GM12878 (cell line): ENCODE measurements at regions not wholly inside any gene's neighbourhood (a gene's known extent, or its start where the extent isn't known, plus 50 kb on each side); places are given as distances from the start of the nearest gene placed in this dataset.

Experiments used
- ATAC-seq: fragments of 200-7000 bp; cut with Tn5 transposase; 3 replicates; pipeline ENCODE4 v1.9.1; 2020; ENCODE audit warnings: mild to moderate bottlenecking, moderate library complexity
- BruUV-seq: library from RNA; stranded (reverse); fragments of 400-500 nt; replicated peaks from 2 replicates; lab custom pipeline; 2021; lab: Mats Ljungman, UMichigan
- CTCF ChIA-PET: fragments of 300-600 bp; sonication (Branson Sonifier 250); formaldehyde crosslinking; extraction: SDS; loops from one replicate; lab custom pipeline; 2021; ENCODE audit warnings: inconsistent platforms; lab: Yijun Ruan, JAX
- POLR2A ChIA-PET: fragments of 350-600 bp; formaldehyde crosslinking; extraction: SDS; loops from one replicate; lab custom pipeline; 2021; ENCODE audit warnings: inconsistent platforms; lab: Charles Lee
- RAD21 ChIA-PET: fragments of 300-600 bp; sonication (Branson Sonifier 250); formaldehyde crosslinking; loops from one replicate; lab custom pipeline; 2023; ENCODE audit warnings: antibody characterized with exemption; ENCODE audit not compliant: unreplicated experiment; lab: Charles Lee
- SMC1A ChIA-PET: fragments of 300-600 bp; sonication (Branson Sonifier 250); formaldehyde crosslinking; loops from one replicate; lab custom pipeline; 2023; ENCODE audit not compliant: unreplicated experiment, uncharacterized antibody; lab: Charles Lee
- DNase-seq: peaks from one replicate; pipeline ENCODE4 v3.0.0-alpha.2; 2011; ENCODE audit warnings: low read depth, low spot score
- FAIRE-seq: peaks from 3 replicates; lab custom pipeline; 2011; peaks lifted over from hg19 to GRCh38; lab: Jason Lieb, UNC
- H2AFZ ChIP-seq: 2 replicates; pipeline ENCODE4 v1.6.0; 2011; ENCODE audit warnings: low read depth, low read length, control low read depth; ENCODE audit not compliant: control insufficient read depth
- H3K27ac ChIP-seq: 2 replicates; pipeline ENCODE4 v1.5.1; 2011; ENCODE audit warnings: control low read depth; ENCODE audit not compliant: control insufficient read depth, insufficient read depth
- H3K27me3 ChIP-seq, 2 experiments: replicated peaks in 1 of 2; 2 replicates each; pipeline versions ENCODE4 v1.6.0 to v1.6.1; 2011; ENCODE audit warnings: low read length in 1 of 2; ENCODE audit not compliant: control insufficient read depth in 2 of 2, insufficient read depth in 2 of 2
- H3K36me3 ChIP-seq, 2 experiments: 2 replicates each; pipeline ENCODE4 v1.5.1; 2011; ENCODE audit warnings: low read length in 1 of 2; ENCODE audit not compliant: control insufficient read depth in 2 of 2, insufficient read depth in 2 of 2
- H3K4me1 ChIP-seq: 2 replicates; pipeline ENCODE4 v1.6.1; 2011; ENCODE audit warnings: mild to moderate bottlenecking, low read length, moderate library complexity, mixed read lengths; ENCODE audit not compliant: control insufficient read depth, insufficient read depth
- H3K4me2 ChIP-seq: 2 replicates; pipeline ENCODE4 v1.6.0; 2011; ENCODE audit warnings: control low read depth; ENCODE audit not compliant: control insufficient read depth, insufficient read depth
- H3K4me3 ChIP-seq: fragments of 200-600 bp; sonication (generic); 2 replicates; pipeline ENCODE4 v1.5.1; 2016
- H3K79me2 ChIP-seq: 2 replicates; pipeline ENCODE4 v1.6.0; 2011; ENCODE audit warnings: low read length; ENCODE audit not compliant: control insufficient read depth, insufficient read depth
- H3K9ac ChIP-seq: 2 replicates; pipeline ENCODE4 v1.8.0; 2011; ENCODE audit warnings: low read length, control low read depth, mixed read lengths; ENCODE audit not compliant: control insufficient read depth, insufficient read depth
- H3K9me3 ChIP-seq: replicated peaks from 3 replicates; pipeline ENCODE4 v1.5.1; 2011; ENCODE audit warnings: mild to moderate bottlenecking, low read length; ENCODE audit not compliant: control insufficient read depth, insufficient read depth
- H4K20me1 ChIP-seq: 2 replicates; pipeline ENCODE4 v1.6.0; 2011; ENCODE audit not compliant: control insufficient read depth, insufficient read depth
- FOXM1 ChIP-seq: IDR thresholded peaks from 2 replicates; pipeline ENCODE4 v1.6.1; 2012; ENCODE audit warnings: low read depth, mild to moderate bottlenecking, inconsistent platforms, low read length, moderate library complexity
- HDAC6 ChIP-seq: fragments of 200-600 bp; sonication (generic); IDR thresholded peaks from one replicate; pipeline ENCODE4 v1.8.0; 2017; ENCODE audit warnings: antibody characterized with exemption; ENCODE audit not compliant: unreplicated experiment
- MEF2A ChIP-seq: IDR thresholded peaks from 2 replicates; pipeline ENCODE4 v1.6.1; 2011; ENCODE audit warnings: low read depth, mild to moderate bottlenecking, low read length, moderate library complexity; ENCODE audit not compliant: insufficient read depth
- MXI1 ChIP-seq: fragments of 150-350 bp; IDR thresholded peaks from 2 replicates; pipeline ENCODE4 v1.6.1; 2011; ENCODE audit warnings: low read depth, mild to moderate bottlenecking, inconsistent platforms, low read length, improper control_type of control experiment
- MYC ChIP-seq: IDR thresholded peaks from 2 replicates; pipeline ENCODE4 v1.6.1; 2011; ENCODE audit warnings: mild to moderate bottlenecking, low read length, moderate library complexity, inconsistent platforms; ENCODE audit not compliant: insufficient read depth, insufficient replicate concordance, insufficient read length, severe bottlenecking
- POLR2AphosphoS2 ChIP-seq: IDR thresholded peaks from 2 replicates; pipeline ENCODE4 v1.6.1; 2011; ENCODE audit warnings: low read depth, mild to moderate bottlenecking, low read length, improper control_type of control experiment, moderate library complexity
- SREBF1 ChIP-seq: IDR thresholded peaks from 2 replicates; pipeline ENCODE4 v1.6.1; 2012; ENCODE audit warnings: mild to moderate bottlenecking, low read length
- ZBTB40 ChIP-seq: fragments of 450-650 bp; IDR thresholded peaks from 2 replicates; pipeline ENCODE4 v1.6.1; 2016; ENCODE audit warnings: mild to moderate bottlenecking, moderate library complexity, borderline replicate concordance
- WGBS: methylation state at CpG from one replicate; pipeline ENCODE4 v1.1.6; 2016; ENCODE audit warnings: low lambda C conversion rate; ENCODE audit not compliant: insufficient replicate concordance, insufficient coverage; ENCODE audit errors: missing lambda C conversion rate; 5-methylcytosine and 5-hydroxymethylcytosine counted together
- in situ Hi-C: fragments of 300-500 bp; cut with MboI; formaldehyde crosslinking; loops from 9 replicates; pipeline ENCODE4 v1.14.3; 2018; ENCODE audit warnings: mixed read lengths
- intact Hi-C: fragments of 100-400 bp; cut with micrococcal nuclease; formaldehyde crosslinking; loops from one replicate; pipeline ENCODE4 v1.14.2; 2022; ENCODE audit not compliant: unreplicated experiment
- TF ChIP-seq, protein P1 (sequence below): IDR thresholded peaks from 2 replicates; pipeline ENCODE4 v1.6.1; 2012; ENCODE audit warnings: improper control_type of control experiment, low read depth, low read length; ENCODE audit not compliant: insufficient replicate concordance
- TF ChIP-seq, protein P2 (sequence below): fragments of 450-650 bp; IDR thresholded peaks from 2 replicates; pipeline ENCODE4 v1.6.1; 2017; ENCODE audit warnings: low read depth, mild to moderate bottlenecking, moderate library complexity
- TF ChIP-seq, protein P3 (sequence below): fragments of 450-650 bp; IDR thresholded peaks from 2 replicates; pipeline ENCODE4 v1.6.1; 2016; ENCODE audit warnings: mild to moderate bottlenecking

GRCh38 chr15:88752501-88752900 is 50.7 kb upstream of the ACAN start:
- in situ Hi-C loops, result no loop called here
- no peak overlapping the region for H3K4me2 ChIP-seq
- no peak overlapping the region for H3K9ac ChIP-seq
- H4K20me1 ChIP-seq, result no peaks in the 10 kb centered on the region
- ATAC-seq (no peak), DNase-seq (no peak), FAIRE-seq (no peak)
- no peaks in the 10 kb centered on the region; a peak in 1 of 4 replicates for H3K27me3 ChIP-seq
- no peaks in the 10 kb centered on the region for H3K79me2 ChIP-seq
- RAD21 ChIA-PET, result no interaction called here
- intact Hi-C loops, result no loop called here
- no peaks in the 10 kb centered on the region for H3K4me1 ChIP-seq
- no peak overlapping the region for H2AFZ ChIP-seq
- 46% methylated on average over 5 of the region's 5 CpGs for WGBS
- POLR2A ChIA-PET, result no interaction called here
- CTCF ChIA-PET, result interaction anchor here (0.7 kb wide), 1 partner anchor 80 kb away, joined by 3 read pairs; no protein-coding TSS in a partner anchor
- no peaks in the 10 kb centered on the region for H3K36me3 ChIP-seq
- SMC1A ChIA-PET, result no interaction called here
- H3K4me3 ChIP-seq, result no peak overlapping the region
- H3K27ac ChIP-seq, result no peak overlapping the region
- no TSS peak for BruUV-seq
- H3K9me3 ChIP-seq, result no peaks in the 10 kb centered on the region
- TF ChIP-seq, protein P1, sequence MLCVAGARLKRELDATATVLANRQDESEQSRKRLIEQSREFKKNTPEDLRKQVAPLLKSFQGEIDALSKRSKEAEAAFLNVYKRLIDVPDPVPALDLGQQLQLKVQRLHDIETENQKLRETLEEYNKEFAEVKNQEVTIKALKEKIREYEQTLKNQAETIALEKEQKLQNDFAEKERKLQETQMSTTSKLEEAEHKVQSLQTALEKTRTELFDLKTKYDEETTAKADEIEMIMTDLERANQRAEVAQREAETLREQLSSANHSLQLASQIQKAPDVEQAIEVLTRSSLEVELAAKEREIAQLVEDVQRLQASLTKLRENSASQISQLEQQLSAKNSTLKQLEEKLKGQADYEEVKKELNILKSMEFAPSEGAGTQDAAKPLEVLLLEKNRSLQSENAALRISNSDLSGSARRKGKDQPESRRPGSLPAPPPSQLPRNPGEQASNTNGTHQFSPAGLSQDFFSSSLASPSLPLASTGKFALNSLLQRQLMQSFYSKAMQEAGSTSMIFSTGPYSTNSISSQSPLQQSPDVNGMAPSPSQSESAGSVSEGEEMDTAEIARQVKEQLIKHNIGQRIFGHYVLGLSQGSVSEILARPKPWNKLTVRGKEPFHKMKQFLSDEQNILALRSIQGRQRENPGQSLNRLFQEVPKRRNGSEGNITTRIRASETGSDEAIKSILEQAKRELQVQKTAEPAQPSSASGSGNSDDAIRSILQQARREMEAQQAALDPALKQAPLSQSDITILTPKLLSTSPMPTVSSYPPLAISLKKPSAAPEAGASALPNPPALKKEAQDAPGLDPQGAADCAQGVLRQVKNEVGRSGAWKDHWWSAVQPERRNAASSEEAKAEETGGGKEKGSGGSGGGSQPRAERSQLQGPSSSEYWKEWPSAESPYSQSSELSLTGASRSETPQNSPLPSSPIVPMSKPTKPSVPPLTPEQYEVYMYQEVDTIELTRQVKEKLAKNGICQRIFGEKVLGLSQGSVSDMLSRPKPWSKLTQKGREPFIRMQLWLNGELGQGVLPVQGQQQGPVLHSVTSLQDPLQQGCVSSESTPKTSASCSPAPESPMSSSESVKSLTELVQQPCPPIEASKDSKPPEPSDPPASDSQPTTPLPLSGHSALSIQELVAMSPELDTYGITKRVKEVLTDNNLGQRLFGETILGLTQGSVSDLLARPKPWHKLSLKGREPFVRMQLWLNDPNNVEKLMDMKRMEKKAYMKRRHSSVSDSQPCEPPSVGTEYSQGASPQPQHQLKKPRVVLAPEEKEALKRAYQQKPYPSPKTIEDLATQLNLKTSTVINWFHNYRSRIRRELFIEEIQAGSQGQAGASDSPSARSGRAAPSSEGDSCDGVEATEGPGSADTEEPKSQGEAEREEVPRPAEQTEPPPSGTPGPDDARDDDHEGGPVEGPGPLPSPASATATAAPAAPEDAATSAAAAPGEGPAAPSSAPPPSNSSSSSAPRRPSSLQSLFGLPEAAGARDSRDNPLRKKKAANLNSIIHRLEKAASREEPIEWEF, result no peak
- TF ChIP-seq MYC (no peak), POLR2AphosphoS2 (no peak), SREBF1 (no peak), FOXM1 (no peak), HDAC6 (no peak), MEF2A (no peak), ZBTB40 (no peak), MXI1 (no peak)
- TF ChIP-seq, protein P2, sequence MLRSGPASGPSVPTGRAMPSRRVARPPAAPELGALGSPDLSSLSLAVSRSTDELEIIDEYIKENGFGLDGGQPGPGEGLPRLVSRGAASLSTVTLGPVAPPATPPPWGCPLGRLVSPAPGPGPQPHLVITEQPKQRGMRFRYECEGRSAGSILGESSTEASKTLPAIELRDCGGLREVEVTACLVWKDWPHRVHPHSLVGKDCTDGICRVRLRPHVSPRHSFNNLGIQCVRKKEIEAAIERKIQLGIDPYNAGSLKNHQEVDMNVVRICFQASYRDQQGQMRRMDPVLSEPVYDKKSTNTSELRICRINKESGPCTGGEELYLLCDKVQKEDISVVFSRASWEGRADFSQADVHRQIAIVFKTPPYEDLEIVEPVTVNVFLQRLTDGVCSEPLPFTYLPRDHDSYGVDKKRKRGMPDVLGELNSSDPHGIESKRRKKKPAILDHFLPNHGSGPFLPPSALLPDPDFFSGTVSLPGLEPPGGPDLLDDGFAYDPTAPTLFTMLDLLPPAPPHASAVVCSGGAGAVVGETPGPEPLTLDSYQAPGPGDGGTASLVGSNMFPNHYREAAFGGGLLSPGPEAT, result no peak
- TF ChIP-seq, protein P3, sequence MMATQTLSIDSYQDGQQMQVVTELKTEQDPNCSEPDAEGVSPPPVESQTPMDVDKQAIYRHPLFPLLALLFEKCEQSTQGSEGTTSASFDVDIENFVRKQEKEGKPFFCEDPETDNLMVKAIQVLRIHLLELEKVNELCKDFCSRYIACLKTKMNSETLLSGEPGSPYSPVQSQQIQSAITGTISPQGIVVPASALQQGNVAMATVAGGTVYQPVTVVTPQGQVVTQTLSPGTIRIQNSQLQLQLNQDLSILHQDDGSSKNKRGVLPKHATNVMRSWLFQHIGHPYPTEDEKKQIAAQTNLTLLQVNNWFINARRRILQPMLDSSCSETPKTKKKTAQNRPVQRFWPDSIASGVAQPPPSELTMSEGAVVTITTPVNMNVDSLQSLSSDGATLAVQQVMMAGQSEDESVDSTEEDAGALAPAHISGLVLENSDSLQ, result no peak
